SK-N-SH treated with all-trans-retinoic acid at 6 μM for 48 hours (cell line): ENCODE measurements at regions not wholly inside any gene's neighbourhood (a gene's known extent, or its start where the extent isn't known, plus 50 kb on each side); places are given as distances from the start of the nearest gene placed in this dataset.

Experiments used
- ATAC-seq: fragments of 200-7000 bp; cut with Tn5 transposase; 3 replicates; pipeline ENCODE4 v1.9.1; 2020; ENCODE audit warnings: mild to moderate bottlenecking, moderate library complexity
- ARNTL ChIP-seq: fragments of 450-650 bp; formaldehyde crosslinking; IDR thresholded peaks from 2 replicates; pipeline ENCODE4 v1.5.0; 2020; ENCODE audit warnings: low read depth, mild to moderate bottlenecking, moderate library complexity, borderline replicate concordance
- BACH2 ChIP-seq: fragments of 250-450 bp; sonication (Bioruptor Pico); IDR thresholded peaks from 2 replicates; pipeline ENCODE4 v1.9.0; 2021; ENCODE audit warnings: mild to moderate bottlenecking, borderline replicate concordance
- CSDC2 ChIP-seq: fragments of 250-450 bp; sonication (Bioruptor Pico); IDR thresholded peaks from 2 replicates; pipeline ENCODE4 v1.5.0; 2020; ENCODE audit warnings: mild to moderate bottlenecking, moderate library complexity
- ESRRG ChIP-seq: fragments of 250-450 bp; sonication (Bioruptor Pico); IDR thresholded peaks from 2 replicates; pipeline ENCODE4 v1.6.1; 2021; ENCODE audit warnings: mild to moderate bottlenecking
- GLIS3 ChIP-seq: fragments of 250-450 bp; sonication (Bioruptor Pico); IDR thresholded peaks from 2 replicates; pipeline ENCODE4 v1.5.0; 2020; ENCODE audit warnings: mild to moderate bottlenecking, moderate library complexity
- ISL1 ChIP-seq: fragments of 250-450 bp; sonication (Bioruptor Pico); IDR thresholded peaks from 2 replicates; pipeline ENCODE4 v2.1.2; 2022; ENCODE audit warnings: mild to moderate bottlenecking, moderate library complexity
- OSR1 ChIP-seq: fragments of 250-450 bp; sonication (Bioruptor Pico); IDR thresholded peaks from 2 replicates; pipeline ENCODE4 v1.8.0; 2022; ENCODE audit warnings: moderate library complexity, mild to moderate bottlenecking, inconsistent platforms
- POU6F1 ChIP-seq: fragments of 250-450 bp; sonication (Bioruptor Pico); IDR thresholded peaks from 2 replicates; pipeline ENCODE4 v1.8.0; 2021; ENCODE audit warnings: low read depth, mild to moderate bottlenecking, moderate library complexity, borderline replicate concordance
- SNAI2 ChIP-seq: fragments of 250-450 bp; sonication (Bioruptor Pico); IDR thresholded peaks from 2 replicates; pipeline ENCODE4 v1.5.0; 2020; ENCODE audit warnings: mild to moderate bottlenecking, moderate library complexity
- TCF4 ChIP-seq: fragments of 250-450 bp; sonication (Bioruptor Pico); IDR thresholded peaks from 2 replicates; pipeline ENCODE4 v1.8.0; 2021; ENCODE audit warnings: mild to moderate bottlenecking, moderate library complexity, borderline replicate concordance
- TOX ChIP-seq: fragments of 250-450 bp; sonication (Bioruptor Pico); IDR thresholded peaks from 2 replicates; pipeline ENCODE4 v1.8.0; 2021; ENCODE audit warnings: mild to moderate bottlenecking, moderate library complexity, borderline replicate concordance
- TSHZ2 ChIP-seq: fragments of 250-450 bp; sonication (Bioruptor Pico); IDR thresholded peaks from 2 replicates; pipeline ENCODE4 v1.5.0; 2020; ENCODE audit warnings: mild to moderate bottlenecking, moderate library complexity
- ZC3H10 ChIP-seq: fragments of 250-450 bp; sonication (Bioruptor Pico); IDR thresholded peaks from 2 replicates; pipeline ENCODE4 v1.5.1; 2021; ENCODE audit warnings: mild to moderate bottlenecking, moderate library complexity
- ZFP30 ChIP-seq: fragments of 450-650 bp; formaldehyde crosslinking; IDR thresholded peaks from 2 replicates; pipeline ENCODE4 v1.5.0; 2022; ENCODE audit warnings: mild to moderate bottlenecking, moderate library complexity
- ZNF565 ChIP-seq: fragments of 450-650 bp; formaldehyde crosslinking; conservative IDR thresholded peaks from 2 replicates; pipeline ENCODE4 v1.5.0; 2020; ENCODE audit warnings: low read depth, mild to moderate bottlenecking, moderate library complexity
- ZNF70 ChIP-seq: fragments of 450-650 bp; formaldehyde crosslinking; IDR thresholded peaks from 2 replicates; pipeline ENCODE4 v1.5.0; 2020; ENCODE audit warnings: mild to moderate bottlenecking, moderate library complexity
- ZNF8 ChIP-seq: fragments of 450-650 bp; formaldehyde crosslinking; IDR thresholded peaks from 2 replicates; pipeline ENCODE4 v1.5.0; 2020; ENCODE audit warnings: mild to moderate bottlenecking, moderate library complexity
- TF ChIP-seq, protein P1 (sequence below): fragments of 250-450 bp; sonication (Bioruptor Pico); IDR thresholded peaks from 2 replicates; pipeline ENCODE4 v1.5.1; 2021; ENCODE audit warnings: mild to moderate bottlenecking, moderate library complexity
- TF ChIP-seq, protein P2 (sequence below): fragments of 250-450 bp; sonication (Bioruptor Pico); IDR thresholded peaks from 2 replicates; pipeline ENCODE4 v1.8.0; 2020; ENCODE audit warnings: mild to moderate bottlenecking, moderate library complexity, borderline replicate concordance
- TF ChIP-seq, protein P3 (sequence below): fragments of 250-450 bp; sonication (Bioruptor Pico); IDR thresholded peaks from 2 replicates; pipeline ENCODE4 v1.5.1; 2020; ENCODE audit warnings: low read depth, mild to moderate bottlenecking, moderate library complexity

DNA sequence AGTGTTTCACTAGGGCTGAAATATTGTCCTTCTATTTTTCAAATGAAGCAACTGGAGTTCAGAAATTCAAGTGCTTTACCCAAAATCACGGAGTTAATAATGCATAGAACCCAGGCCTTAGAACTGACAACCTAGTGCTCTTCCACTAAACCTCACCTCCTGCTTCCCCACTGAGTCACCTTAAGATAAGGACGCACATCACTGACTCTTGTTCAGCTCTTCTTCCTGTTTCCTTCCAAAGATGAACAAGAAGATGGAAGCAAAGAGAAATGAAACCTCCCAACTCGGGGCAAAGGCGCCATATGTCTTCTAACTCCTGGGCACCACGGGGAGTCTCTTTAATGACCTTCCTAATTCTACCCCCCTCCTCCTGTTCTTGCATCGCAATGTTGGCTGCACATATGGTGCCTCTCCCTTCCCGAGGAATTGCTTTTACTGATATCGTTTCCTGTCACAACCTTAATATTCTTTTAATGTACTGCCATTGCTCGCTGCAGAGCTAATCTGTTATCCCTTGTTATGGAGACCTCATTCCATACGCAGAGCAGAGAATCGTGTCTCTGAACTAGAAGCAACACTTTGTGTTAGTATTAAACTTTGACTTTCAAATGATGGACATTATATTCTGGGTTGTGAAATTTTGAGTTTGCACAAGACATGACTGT is 591.4 kb downstream of the TMEM114 start (continued):
- TF ChIP-seq TSHZ2: no peak
- TF ChIP-seq TCF4 (CRISPR knock-in tag): no peak
- TF ChIP-seq, all 23 proteins: peak for 0

DNA sequence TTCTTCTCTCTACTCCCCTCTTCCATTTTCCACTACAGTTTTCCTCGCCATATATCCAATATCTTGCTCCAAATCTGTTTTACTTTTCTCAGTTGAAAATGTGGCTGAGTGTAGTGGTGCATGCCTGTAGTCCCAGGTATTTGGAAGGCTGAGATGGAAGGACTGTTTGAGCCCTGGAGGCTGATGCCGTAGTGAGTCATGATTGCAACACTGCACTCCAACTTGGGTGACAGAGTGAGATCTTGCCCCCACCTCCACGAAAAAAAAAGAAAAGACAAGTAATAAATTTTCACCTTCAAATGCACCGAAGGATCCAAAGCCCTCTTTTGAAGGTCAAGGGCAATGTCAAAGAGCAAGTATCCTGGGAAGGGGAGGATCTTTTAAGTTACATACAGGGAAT is 592.3 kb downstream of the TMEM114 start:
- ATAC-seq: no peak
- no peak for TF ChIP-seq TOX
- no peak for TF ChIP-seq ZNF565 (CRISPR knock-in tag)
- no peak for TF ChIP-seq ISL1 (CRISPR knock-in tag)
- no peak for TF ChIP-seq GLIS3 (CRISPR knock-in tag)
- no peak for TF ChIP-seq OSR1
- TF ChIP-seq BACH2 (CRISPR knock-in tag): no peak
- no peak for TF ChIP-seq CSDC2
- no peak for TF ChIP-seq TSHZ2
- no peak for TF ChIP-seq ZNF8 (CRISPR knock-in tag)
- TF ChIP-seq SNAI2 (CRISPR knock-in tag): no peak
- no peak for TF ChIP-seq POU6F1
- no peak for TF ChIP-seq ZNF70 (CRISPR knock-in tag)
- TF ChIP-seq, all 23 proteins: peak for 0

- TF ChIP-seq, protein P1, sequence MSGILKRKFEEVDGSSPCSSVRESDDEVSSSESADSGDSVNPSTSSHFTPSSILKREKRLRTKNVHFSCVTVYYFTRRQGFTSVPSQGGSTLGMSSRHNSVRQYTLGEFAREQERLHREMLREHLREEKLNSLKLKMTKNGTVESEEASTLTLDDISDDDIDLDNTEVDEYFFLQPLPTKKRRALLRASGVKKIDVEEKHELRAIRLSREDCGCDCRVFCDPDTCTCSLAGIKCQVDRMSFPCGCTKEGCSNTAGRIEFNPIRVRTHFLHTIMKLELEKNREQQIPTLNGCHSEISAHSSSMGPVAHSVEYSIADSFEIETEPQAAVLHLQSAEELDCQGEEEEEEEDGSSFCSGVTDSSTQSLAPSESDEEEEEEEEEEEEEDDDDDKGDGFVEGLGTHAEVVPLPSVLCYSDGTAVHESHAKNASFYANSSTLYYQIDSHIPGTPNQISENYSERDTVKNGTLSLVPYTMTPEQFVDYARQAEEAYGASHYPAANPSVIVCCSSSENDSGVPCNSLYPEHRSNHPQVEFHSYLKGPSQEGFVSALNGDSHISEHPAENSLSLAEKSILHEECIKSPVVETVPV (CRISPR knock-in tag): no peak
- no peak for ATAC-seq
Measured at GRCh38 chr16:7992616-7993015, 597.7 kb downstream of the TMEM114 start.

DNA sequence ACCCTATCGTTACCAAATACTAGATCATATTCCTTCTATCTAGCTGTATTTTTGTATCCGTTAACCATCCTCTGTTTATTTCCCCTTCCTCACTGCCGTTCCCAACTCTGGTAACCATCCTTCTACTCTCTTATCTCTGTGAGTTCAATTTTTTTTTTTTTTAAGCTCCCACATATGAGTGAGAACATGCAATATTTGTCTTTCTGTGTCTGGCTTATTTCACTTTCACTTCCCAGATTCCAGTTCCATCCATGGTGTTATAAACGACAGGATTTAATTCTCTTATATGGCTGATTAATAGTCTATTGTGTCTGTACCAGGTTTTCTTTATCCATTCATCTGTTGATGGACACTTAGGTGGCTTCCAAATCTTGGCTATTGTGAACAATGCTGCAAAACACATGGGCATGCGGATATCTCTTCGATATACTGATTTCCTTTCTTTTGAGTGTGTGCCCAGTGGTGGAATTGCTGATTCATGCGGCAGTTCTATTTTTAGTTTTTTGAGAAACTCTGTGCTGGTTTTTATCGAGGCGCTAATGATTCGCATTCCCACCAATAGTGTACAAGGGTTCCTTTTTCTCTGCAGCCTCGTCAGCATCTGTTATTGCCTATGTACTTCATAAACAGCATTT is 599.6 kb downstream of the TMEM114 start:
- no peak for TF ChIP-seq ZFP30 (CRISPR knock-in tag)
- no peak for TF ChIP-seq ZNF70 (CRISPR knock-in tag)
- TF ChIP-seq CSDC2: no peak

GRCh38 chr16:7983676-7984075 is 606.6 kb downstream of the TMEM114 start:
- no peak for ATAC-seq

More for the DNA sequence above, 599.6 kb downstream of the TMEM114 start:
- ATAC-seq: no peak

More at GRCh38 chr16:7983676-7984075, 606.6 kb downstream of the TMEM114 start:
- TF ChIP-seq, protein P1 (CRISPR knock-in tag): no peak
- TF ChIP-seq, protein P2, sequence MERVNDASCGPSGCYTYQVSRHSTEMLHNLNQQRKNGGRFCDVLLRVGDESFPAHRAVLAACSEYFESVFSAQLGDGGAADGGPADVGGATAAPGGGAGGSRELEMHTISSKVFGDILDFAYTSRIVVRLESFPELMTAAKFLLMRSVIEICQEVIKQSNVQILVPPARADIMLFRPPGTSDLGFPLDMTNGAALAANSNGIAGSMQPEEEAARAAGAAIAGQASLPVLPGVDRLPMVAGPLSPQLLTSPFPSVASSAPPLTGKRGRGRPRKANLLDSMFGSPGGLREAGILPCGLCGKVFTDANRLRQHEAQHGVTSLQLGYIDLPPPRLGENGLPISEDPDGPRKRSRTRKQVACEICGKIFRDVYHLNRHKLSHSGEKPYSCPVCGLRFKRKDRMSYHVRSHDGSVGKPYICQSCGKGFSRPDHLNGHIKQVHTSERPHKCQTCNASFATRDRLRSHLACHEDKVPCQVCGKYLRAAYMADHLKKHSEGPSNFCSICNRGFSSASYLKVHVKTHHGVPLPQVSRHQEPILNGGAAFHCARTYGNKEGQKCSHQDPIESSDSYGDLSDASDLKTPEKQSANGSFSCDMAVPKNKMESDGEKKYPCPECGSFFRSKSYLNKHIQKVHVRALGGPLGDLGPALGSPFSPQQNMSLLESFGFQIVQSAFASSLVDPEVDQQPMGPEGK: no peak
- TF ChIP-seq ZC3H10 (no peak), ARNTL (CRISPR knock-in tag) (no peak), TCF4 (CRISPR knock-in tag) (no peak), ISL1 (CRISPR knock-in tag) (no peak), OSR1 (no peak), ESRRG (CRISPR knock-in tag) (no peak), BACH2 (CRISPR knock-in tag) (no peak), ZNF70 (CRISPR knock-in tag) (no peak), ZFP30 (CRISPR knock-in tag) (no peak)
- TF ChIP-seq, protein P3, sequence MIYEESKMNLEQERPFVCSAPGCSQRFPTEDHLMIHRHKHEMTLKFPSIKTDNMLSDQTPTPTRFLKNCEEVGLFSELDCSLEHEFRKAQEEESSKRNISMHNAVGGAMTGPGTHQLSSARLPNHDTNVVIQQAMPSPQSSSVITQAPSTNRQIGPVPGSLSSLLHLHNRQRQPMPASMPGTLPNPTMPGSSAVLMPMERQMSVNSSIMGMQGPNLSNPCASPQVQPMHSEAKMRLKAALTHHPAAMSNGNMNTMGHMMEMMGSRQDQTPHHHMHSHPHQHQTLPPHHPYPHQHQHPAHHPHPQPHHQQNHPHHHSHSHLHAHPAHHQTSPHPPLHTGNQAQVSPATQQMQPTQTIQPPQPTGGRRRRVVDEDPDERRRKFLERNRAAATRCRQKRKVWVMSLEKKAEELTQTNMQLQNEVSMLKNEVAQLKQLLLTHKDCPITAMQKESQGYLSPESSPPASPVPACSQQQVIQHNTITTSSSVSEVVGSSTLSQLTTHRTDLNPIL (CRISPR knock-in tag): no peak
